Cardiac fibroblast (primary cell): ENCODE measurements at regions not wholly inside any gene's neighbourhood (a gene's known extent, or its start where the extent isn't known, plus 50 kb on each side); places are given as distances from the start of the nearest gene placed in this dataset.

Source experiments
- DNase-seq, 2 donors: peaks; one replicate each; pipeline versions ENCODE4 v3.0.0 to v3.0.0-alpha.2; 2010; ENCODE audit warnings: low read depth in 2 of 2
- H3K4me3 ChIP-seq, 2 donors: replicated peaks in 1 of 2; 1 replicate in 1 of 2; 2 replicates in 1 of 2; pipeline ENCODE4 v1.5.1; 2011; ENCODE audit warnings: low read depth in 2 of 2, low read length in 2 of 2, mild to moderate bottlenecking in 2 of 2, moderate library complexity in 1 of 2
- TF ChIP-seq, protein P1 (sequence below): IDR thresholded peaks from one replicate; pipeline ENCODE4 v1.5.1; 2011; ENCODE audit warnings: low read depth, mild to moderate bottlenecking, low read length, inconsistent platforms

DNA sequence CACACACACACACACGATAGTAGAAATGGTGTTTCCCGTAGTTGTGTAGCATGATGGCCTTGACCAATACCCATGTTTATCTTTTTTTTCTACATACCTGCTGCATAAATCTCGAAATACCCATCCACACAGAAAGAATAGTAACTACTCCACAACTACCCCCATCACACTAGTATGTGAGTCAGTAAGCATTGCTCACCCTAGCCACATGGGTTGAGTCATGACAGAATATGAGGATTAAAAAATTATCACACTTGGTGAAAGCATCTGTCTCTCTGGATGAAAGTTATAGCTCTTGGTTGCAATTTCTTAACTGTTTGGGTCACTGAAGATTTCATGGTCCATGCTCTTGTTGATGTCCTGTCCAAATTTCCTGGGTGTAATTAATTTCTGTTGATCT, 103.4 kb upstream of the MDFIC start:
- TF ChIP-seq, protein P1, sequence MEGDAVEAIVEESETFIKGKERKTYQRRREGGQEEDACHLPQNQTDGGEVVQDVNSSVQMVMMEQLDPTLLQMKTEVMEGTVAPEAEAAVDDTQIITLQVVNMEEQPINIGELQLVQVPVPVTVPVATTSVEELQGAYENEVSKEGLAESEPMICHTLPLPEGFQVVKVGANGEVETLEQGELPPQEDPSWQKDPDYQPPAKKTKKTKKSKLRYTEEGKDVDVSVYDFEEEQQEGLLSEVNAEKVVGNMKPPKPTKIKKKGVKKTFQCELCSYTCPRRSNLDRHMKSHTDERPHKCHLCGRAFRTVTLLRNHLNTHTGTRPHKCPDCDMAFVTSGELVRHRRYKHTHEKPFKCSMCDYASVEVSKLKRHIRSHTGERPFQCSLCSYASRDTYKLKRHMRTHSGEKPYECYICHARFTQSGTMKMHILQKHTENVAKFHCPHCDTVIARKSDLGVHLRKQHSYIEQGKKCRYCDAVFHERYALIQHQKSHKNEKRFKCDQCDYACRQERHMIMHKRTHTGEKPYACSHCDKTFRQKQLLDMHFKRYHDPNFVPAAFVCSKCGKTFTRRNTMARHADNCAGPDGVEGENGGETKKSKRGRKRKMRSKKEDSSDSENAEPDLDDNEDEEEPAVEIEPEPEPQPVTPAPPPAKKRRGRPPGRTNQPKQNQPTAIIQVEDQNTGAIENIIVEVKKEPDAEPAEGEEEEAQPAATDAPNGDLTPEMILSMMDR, result no peak
- H3K4me3 ChIP-seq, result no peak overlapping the region
- DNase-seq, result peak; percentile 46 to 77

DNA sequence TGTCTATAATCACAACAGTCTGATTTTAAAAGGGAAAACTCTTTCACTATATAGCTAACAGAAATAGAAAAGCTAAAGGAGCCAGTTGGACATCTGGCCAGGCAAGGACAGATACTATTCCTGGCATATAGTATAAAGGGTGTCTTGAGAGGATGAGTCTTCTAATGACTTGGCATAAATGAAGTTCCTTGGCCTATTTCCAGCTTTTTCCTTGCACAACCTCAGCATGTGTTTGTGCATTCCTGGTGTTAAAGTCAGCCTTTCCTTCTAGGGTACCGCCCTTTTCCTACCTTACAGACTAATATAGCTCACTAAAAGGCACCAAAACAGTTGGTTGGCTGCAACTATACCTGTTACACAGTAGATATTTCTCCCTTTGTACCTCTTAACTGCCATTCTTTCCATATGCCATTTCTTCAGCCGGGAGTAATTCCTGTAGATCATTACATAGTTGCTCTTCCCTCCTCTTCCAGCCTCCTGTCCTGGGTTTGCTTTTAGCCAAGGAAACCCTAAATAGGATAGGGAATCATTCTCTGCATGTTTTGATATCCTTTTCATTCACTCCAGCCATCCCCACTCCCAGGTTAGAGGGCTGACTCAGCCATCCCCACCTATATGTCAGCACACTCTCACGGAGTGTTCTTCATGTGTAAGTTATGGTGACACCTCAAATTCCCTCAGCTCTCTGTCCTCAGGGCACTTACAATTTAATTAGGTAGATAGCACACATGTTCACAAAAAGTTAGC, 102.1 kb upstream of the MDFIC start:
- no peak overlapping the region for H3K4me3 ChIP-seq
- TF ChIP-seq, protein P1, result no peak
- DNase-seq, result peak; percentile 97 to 99

DNA sequence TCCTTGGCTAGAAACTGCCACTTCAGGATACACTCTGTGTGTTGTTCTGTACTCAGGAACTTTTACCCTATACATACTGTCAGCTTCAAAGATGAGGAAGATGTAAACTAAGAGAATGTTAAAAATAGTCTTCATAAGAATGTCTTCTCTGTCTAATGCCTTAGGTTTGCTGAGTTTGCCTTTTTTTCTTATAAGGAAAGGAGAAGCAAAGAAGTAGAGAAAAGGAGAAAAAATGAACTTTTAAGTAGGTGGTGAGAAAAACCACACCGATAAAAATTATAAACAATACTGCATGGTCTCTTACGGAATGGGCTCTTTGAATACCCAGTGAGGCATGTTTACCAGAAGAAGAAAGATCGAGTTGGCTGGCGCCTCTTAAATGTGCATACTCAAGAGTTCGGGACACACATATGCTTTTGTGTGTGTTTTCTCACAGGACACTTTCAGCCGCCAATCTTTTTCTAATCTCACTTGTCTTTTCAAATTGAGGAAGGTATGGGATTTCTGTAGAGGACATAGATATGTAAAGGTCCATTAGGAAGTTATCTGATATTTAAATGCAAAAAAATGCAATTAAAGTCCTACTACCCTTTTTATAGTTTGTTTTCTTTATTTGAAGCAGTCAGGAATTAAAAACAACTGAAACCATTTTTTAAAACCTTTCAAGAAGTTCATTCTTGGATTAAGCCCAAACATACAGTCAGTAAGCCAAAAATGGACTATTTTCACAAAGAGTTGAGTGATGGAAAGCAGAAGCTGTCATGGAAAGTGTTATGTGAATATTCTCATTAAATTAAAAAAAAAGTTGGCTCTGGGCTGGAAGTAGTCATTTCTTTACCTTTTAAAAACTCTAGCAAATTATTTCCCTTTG, 100.6 kb upstream of the MDFIC start:
- DNase-seq, result peak in 1 of 2 donors; percentile 77
- TF ChIP-seq, protein P1, result no peak
- H3K4me3 ChIP-seq, result no peak overlapping the region

DNA sequence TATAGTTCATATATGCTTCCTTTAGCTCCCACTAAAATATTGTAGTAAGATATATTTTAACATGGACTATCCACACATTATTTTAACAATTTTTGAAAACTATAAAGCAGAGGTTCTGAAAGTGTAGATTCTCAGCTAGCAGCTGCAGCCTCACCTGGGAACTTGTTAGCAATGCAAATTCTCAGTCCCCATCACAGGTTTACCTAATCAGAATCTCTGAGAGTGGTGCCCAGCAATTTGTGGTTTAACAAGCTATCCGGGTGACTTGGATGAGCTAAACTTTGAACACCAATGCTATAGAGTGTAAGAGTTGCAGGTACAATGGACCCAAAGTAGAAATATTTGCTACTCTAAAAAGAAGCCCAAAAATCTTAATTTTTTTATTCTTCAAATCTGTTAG, 99.8 kb upstream of the MDFIC start:
- TF ChIP-seq, protein P1, result no peak
- DNase-seq, result no peak
- no peak overlapping the region for H3K4me3 ChIP-seq

DNA sequence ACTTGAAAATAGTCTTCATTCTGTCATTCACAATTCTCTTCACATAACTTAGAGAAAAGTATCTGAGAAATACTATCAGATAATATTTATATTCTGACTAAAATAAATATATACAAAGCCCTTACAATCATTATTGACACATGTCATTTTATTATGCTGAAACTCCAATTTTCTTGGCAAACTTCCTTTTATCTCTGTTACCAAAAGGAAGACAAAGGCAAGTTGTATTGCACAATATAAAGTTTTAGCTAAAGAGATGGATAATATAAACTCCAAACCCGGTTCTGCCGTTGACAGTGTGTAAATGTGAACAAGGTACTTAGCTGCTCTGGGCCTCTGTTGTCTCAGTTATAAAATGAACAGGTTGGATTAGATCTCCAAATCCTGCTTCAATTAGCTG, 99.0 kb upstream of the MDFIC start:
- TF ChIP-seq, protein P1, result no peak
- no peak overlapping the region for H3K4me3 ChIP-seq
- DNase-seq, result no peak

DNA sequence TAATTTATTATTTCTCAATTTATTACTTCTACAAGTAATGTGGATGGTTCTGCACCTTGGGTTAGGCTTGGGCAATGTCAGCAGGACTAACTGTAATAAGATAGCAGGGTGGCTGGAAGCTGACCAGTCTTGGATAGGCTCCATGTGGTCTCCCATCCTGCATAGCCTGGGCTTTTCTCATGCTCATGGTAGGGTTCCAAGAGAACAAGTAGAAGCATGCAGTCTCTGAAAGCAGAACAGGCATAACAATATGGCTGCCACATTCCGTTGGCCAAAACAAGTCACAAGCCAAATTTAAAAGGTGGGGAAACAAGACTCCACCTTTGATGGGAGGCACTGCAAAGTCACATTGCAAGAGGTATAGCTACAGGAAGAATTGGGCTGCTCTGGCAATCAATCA, 98.6 kb upstream of the MDFIC start:
- peak in 1 of 2 donors; percentile 49 for DNase-seq
- TF ChIP-seq, protein P1, result no peak
- H3K4me3 ChIP-seq, result no peak overlapping the region
